K562 (cell line): ENCODE measurements at regions not wholly inside any gene's neighbourhood (a gene's known extent, or its start where the extent isn't known, plus 50 kb on each side); places are given as distances from the start of the nearest gene placed in this dataset.

Source experiments
- ATAC-seq: fragments of 200-7000 bp; cut with Tn5 transposase; 3 replicates; pipeline ENCODE4 v1.9.1; 2020; ENCODE audit warnings: moderate library complexity
- BruUV-seq: library from RNA; stranded (reverse); fragments of 400-500 nt; replicated peaks from 2 replicates; lab custom pipeline; 2021; lab: Mats Ljungman, UMichigan
- CTCF ChIA-PET: fragments of 300-600 bp; formaldehyde crosslinking; extraction: SDS; loops from one replicate; lab custom pipeline; 2021; ENCODE audit warnings: low intra/inter-chr PET ratio; lab: Yijun Ruan, JAX
- POLR2A ChIA-PET: fragments of 300-600, 350-650 bp; sonication (Branson Sonifier 250); formaldehyde crosslinking; extraction: SDS; loops from one replicate; lab custom pipeline; 2021; ENCODE audit warnings: antibody characterized with exemption, inconsistent platforms; lab: Yijun Ruan, JAX
- DNase-seq, 4 experiments: peaks; one replicate each; pipeline versions ENCODE4 v3.0.0 to v3.0.0-alpha.2; 2011 to 2018; ENCODE audit warnings: low spot score in 3 of 4, mixed read lengths in 3 of 4; ENCODE audit errors: extremely low read depth in 1 of 4
- FAIRE-seq: peaks from 2 replicates; lab custom pipeline; 2011; peaks lifted over from hg19 to GRCh38; lab: Jason Lieb, UNC
- H2AFZ ChIP-seq: 2 replicates; pipeline ENCODE4 v1.6.0; 2011; ENCODE audit warnings: low read depth, low read length, control low read depth, inconsistent platforms
- H3K27ac ChIP-seq: fragments of 200-600 bp; 3 replicates; pipeline ENCODE4 v1.8.0; 2011; ENCODE audit warnings: low read depth, mild to moderate bottlenecking, control low read depth, inconsistent platforms, low read length, moderate library complexity, mixed read lengths; ENCODE audit errors: extremely low read depth
- H3K27me3 ChIP-seq, 2 experiments: fragments of 300-600 bp in 1 of 2; 2 replicates in 1 of 2; 3 replicates in 1 of 2; pipeline versions ENCODE4 v1.6.0 to v1.8.0; 2011; ENCODE audit warnings: inconsistent platforms in 2 of 2, low read length in 2 of 2, mild to moderate bottlenecking in 1 of 2, mixed read lengths in 1 of 2, moderate library complexity in 1 of 2; ENCODE audit not compliant: control insufficient read depth in 2 of 2, insufficient read depth in 2 of 2
- H3K36me3 ChIP-seq: fragments of 300-600 bp; 3 replicates; pipeline ENCODE4 v1.8.0; 2011; ENCODE audit warnings: mild to moderate bottlenecking, low read length, inconsistent platforms; ENCODE audit not compliant: control insufficient read depth, insufficient read depth
- H3K4me1 ChIP-seq, 2 experiments: fragments of 200-600 bp in 1 of 2; replicated peaks in 1 of 2; 2 replicates in 1 of 2; 3 replicates in 1 of 2; pipeline versions ENCODE4 v1.5.1 to v1.8.0; 2011; ENCODE audit warnings: inconsistent platforms in 2 of 2, low read length in 2 of 2, mild to moderate bottlenecking in 1 of 2, mixed read lengths in 1 of 2, moderate library complexity in 1 of 2; ENCODE audit not compliant: control insufficient read depth in 2 of 2, insufficient read depth in 2 of 2
- H3K4me2 ChIP-seq: 2 replicates; pipeline ENCODE4 v1.6.1; 2011; ENCODE audit warnings: low read length, control low read depth, inconsistent platforms, mixed read lengths; ENCODE audit not compliant: insufficient read depth
- H3K4me3 ChIP-seq: fragments of 200-600 bp; sonication (generic), shearing (Covaris generic); 2 replicates; pipeline ENCODE4 v1.5.1; 2016; ENCODE audit warnings: control low read depth, inconsistent platforms
- H3K79me2 ChIP-seq: fragments of 200-600 bp; 3 replicates; pipeline ENCODE4 v1.8.0; 2011; ENCODE audit warnings: low read length, inconsistent platforms; ENCODE audit not compliant: control insufficient read depth, insufficient read depth
- H3K9ac ChIP-seq, 2 experiments: 2 replicates each; pipeline versions ENCODE4 v1.6.0 to v1.6.1; 2011; ENCODE audit warnings: low read depth in 2 of 2, low read length in 2 of 2, control low read depth in 1 of 2, inconsistent platforms in 1 of 2, mild to moderate bottlenecking in 1 of 2, mixed read lengths in 1 of 2; ENCODE audit not compliant: insufficient read depth in 1 of 2
- H3K9me1 ChIP-seq: one replicate; pipeline ENCODE4 v1.6.0; 2011; ENCODE audit warnings: inconsistent platforms, mild to moderate bottlenecking, low read length, moderate library complexity; ENCODE audit not compliant: control insufficient read depth, insufficient read depth
- H3K9me3 ChIP-seq: replicated peaks from 2 replicates; pipeline ENCODE4 v1.5.1; 2011; ENCODE audit warnings: low read depth, low read length, inconsistent platforms; ENCODE audit not compliant: control insufficient read depth, insufficient read depth
- H4K20me1 ChIP-seq: replicated peaks from 2 replicates; pipeline ENCODE4 v1.6.1; 2011; ENCODE audit warnings: low read length, inconsistent platforms, mixed read lengths; ENCODE audit not compliant: control insufficient read depth, insufficient read depth
- BMI1 ChIP-seq: fragments of 150-350 bp; IDR thresholded peaks from 2 replicates; pipeline ENCODE4 v1.6.1; 2014; ENCODE audit warnings: low read length
- GTF2E2 ChIP-seq: fragments of 200-800 bp; sonication (Bioruptor generic); IDR thresholded peaks from 2 replicates; pipeline ENCODE4 v1.6.1; 2016; ENCODE audit warnings: missing genetic modification characterization, missing compliant biosample characterization
- HNRNPUL1 ChIP-seq: fragments of 200-400 bp; formaldehyde crosslinking; IDR thresholded peaks from 2 replicates; pipeline ENCODE4 v1.6.1; 2017; ENCODE audit warnings: low read length
- SIN3B ChIP-seq: fragments of 450-650 bp; IDR thresholded peaks from 2 replicates; pipeline ENCODE4 v1.6.1; 2017; ENCODE audit warnings: low read depth, mild to moderate bottlenecking, moderate library complexity
- TAF1 ChIP-seq: IDR thresholded peaks from 2 replicates; pipeline ENCODE4 v1.6.1; 2011; ENCODE audit warnings: mild to moderate bottlenecking, low read length, moderate library complexity; ENCODE audit not compliant: insufficient read depth, control insufficient read depth, severe bottlenecking; ENCODE audit errors: extremely low read depth
- ZC3H4 ChIP-seq: sonication (generic); formaldehyde crosslinking; IDR thresholded peaks from 2 replicates; pipeline ENCODE4 v1.9.0; 2021; ENCODE audit warnings: missing genetic modification reagents, borderline replicate concordance
- ZNF23 ChIP-seq: fragments of 250-450 bp; sonication (Bioruptor Pico); IDR thresholded peaks from 2 replicates; pipeline ENCODE4 v1.4.0; 2020; ENCODE audit warnings: mild to moderate bottlenecking
- ZNF316 ChIP-seq: fragments of 450-650 bp; IDR thresholded peaks from 2 replicates; pipeline ENCODE4 v1.6.1; 2016
- ZNF695 ChIP-seq: fragments of 450-650 bp; formaldehyde crosslinking; IDR thresholded peaks from 2 replicates; pipeline ENCODE4 v1.4.0; 2020; ENCODE audit warnings: mild to moderate bottlenecking, moderate library complexity
- ZNF785 ChIP-seq: fragments of 250-450 bp; sonication (Bioruptor Pico); IDR thresholded peaks from 2 replicates; pipeline ENCODE4 v1.4.0; 2020; ENCODE audit warnings: mild to moderate bottlenecking
- ZSCAN32 ChIP-seq: fragments of 450-650 bp; formaldehyde crosslinking; IDR thresholded peaks from 2 replicates; pipeline ENCODE4 v1.4.0; 2020; ENCODE audit warnings: mild to moderate bottlenecking, moderate library complexity
- WGBS: fragments of 100-300 bp; shearing (Covaris generic); methylation state at CpG from one replicate; pipeline ENCODE4 v1.1.6; 2016; ENCODE audit warnings: low coverage, mixed read lengths; ENCODE audit not compliant: insufficient coverage; ENCODE audit errors: missing lambda C conversion rate; 5-methylcytosine and 5-hydroxymethylcytosine counted together
- in situ Hi-C: fragments of 300-500 bp; cut with MboI; formaldehyde crosslinking; loops from 4 replicates; pipeline ENCODE4 v1.15.0; 2018; ENCODE audit warnings: inconsistent platforms, mixed read lengths
- intact Hi-C: fragments of 100-400 bp; cut with micrococcal nuclease; formaldehyde crosslinking; loops from 2 replicates; pipeline ENCODE4 v1.14.2; 2022
- TF ChIP-seq, protein P1 (sequence below): fragments of 250-450 bp; sonication (Bioruptor Pico); IDR thresholded peaks from 2 replicates; pipeline ENCODE4 v1.4.0; 2020; ENCODE audit warnings: mild to moderate bottlenecking, moderate library complexity

DNA sequence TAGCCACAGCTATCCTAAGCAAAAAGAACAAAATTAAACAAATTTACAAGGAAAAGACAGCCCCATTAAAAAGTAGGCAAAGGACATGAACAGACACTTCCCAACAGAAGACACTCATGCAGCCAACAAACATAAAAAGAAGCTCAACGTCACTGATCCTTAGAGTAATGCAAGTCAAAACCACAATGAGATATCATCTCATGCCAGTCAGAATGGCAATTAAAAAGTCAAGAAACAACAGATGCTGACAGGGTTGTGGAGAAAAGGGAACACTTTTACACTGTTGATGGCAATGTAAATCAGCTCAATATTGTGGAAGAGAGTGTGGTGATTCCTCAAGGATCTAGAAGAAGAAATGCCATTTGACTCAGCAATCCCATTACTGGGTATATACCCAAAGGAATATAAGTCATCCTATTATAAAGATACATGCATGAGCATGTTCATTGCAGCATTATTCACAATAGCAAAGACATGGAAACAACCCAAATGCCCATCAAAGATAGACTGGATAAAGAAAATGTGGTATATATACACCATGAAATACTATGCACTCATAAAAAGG lies 163.0 kb upstream of the TET2 start:
- DNase-seq: no peak
- no peaks in the 10 kb centered on the region for H3K36me3 ChIP-seq
- no peaks in the 10 kb centered on the region for H4K20me1 ChIP-seq
- ChIA-PET CTCF (no interaction called here), POLR2A (no interaction called here)
- no peaks in the 10 kb centered on the region; the same call in 1 of the 2 replicates for H3K9me3 ChIP-seq
- BruUV-seq: no TSS peak
- no peaks in the 10 kb centered on the region for H3K79me2 ChIP-seq
- no peak overlapping the region for H3K27ac ChIP-seq
- in situ Hi-C loops (no loop called here), intact Hi-C loops (no loop called here)
- H3K4me3 ChIP-seq: no peak overlapping the region
- H2AFZ ChIP-seq: no peak overlapping the region
- FAIRE-seq: no peak
- WGBS: 0% methylated on average over 1 of the region's 1 CpG
- no peaks in the 10 kb centered on the region for H3K4me1 ChIP-seq
- no peaks in the 10 kb centered on the region for H3K9me1 ChIP-seq
- no peaks in the 10 kb centered on the region for H3K27me3 ChIP-seq
- no peak for TF ChIP-seq TAF1
- no peak for TF ChIP-seq SIN3B
- no peak for TF ChIP-seq ZNF23 (CRISPR knock-in tag)
- no peak for TF ChIP-seq ZSCAN32
- TF ChIP-seq BMI1: no peak
- no peak for TF ChIP-seq ZNF785 (CRISPR knock-in tag)
- no peak for TF ChIP-seq ZC3H4 (CRISPR knock-in tag)
- TF ChIP-seq, protein P1, sequence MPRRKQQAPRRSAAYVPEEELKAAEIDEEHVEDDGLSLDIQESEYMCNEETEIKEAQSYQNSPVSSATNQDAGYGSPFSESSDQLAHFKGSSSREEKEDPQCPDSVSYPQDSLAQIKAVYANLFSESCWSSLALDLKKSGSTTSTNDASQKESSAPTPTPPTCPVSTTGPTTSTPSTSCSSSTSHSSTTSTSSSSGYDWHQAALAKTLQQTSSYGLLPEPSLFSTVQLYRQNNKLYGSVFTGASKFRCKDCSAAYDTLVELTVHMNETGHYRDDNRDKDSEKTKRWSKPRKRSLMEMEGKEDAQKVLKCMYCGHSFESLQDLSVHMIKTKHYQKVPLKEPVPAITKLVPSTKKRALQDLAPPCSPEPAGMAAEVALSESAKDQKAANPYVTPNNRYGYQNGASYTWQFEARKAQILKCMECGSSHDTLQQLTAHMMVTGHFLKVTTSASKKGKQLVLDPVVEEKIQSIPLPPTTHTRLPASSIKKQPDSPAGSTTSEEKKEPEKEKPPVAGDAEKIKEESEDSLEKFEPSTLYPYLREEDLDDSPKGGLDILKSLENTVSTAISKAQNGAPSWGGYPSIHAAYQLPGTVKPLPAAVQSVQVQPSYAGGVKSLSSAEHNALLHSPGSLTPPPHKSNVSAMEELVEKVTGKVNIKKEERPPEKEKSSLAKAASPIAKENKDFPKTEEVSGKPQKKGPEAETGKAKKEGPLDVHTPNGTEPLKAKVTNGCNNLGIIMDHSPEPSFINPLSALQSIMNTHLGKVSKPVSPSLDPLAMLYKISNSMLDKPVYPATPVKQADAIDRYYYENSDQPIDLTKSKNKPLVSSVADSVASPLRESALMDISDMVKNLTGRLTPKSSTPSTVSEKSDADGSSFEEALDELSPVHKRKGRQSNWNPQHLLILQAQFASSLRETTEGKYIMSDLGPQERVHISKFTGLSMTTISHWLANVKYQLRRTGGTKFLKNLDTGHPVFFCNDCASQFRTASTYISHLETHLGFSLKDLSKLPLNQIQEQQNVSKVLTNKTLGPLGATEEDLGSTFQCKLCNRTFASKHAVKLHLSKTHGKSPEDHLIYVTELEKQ (CRISPR knock-in tag): no peak
- TF ChIP-seq ZNF316: no peak
- no peak for TF ChIP-seq ZNF695 (CRISPR knock-in tag)
- TF ChIP-seq GTF2E2 (tag): no peak
- no peak for TF ChIP-seq HNRNPUL1
- no peak overlapping the region for H3K4me2 ChIP-seq
- ATAC-seq: no peak
- H3K9ac ChIP-seq: no peak overlapping the region
